Fibroblast of skin of left biceps (primary cell): ENCODE measurements at regions not wholly inside any gene's neighbourhood (a gene's known extent, or its start where the extent isn't known, plus 50 kb on each side); places are given as distances from the start of the nearest gene placed in this dataset.
"Not testable (repeated sequence)": the region's sequence is repeated elsewhere in the genome, so short reads cannot be mapped to it uniquely, and the experiment has no call there.

ENCODE experiments used
- DNase-seq, 2 experiments: peaks; one replicate each; pipeline ENCODE4 v3.0.0-alpha.2; 2013; ENCODE audit warnings: low read depth in 2 of 2

GRCh38 chr12:90211017-90211416 lies 502.4 kb upstream of the ATP2B1 start:
- DNase-seq: peak in 1 of 2 experiments; percentile 18

GRCh38 chr12:90209029-90209428 lies 500.4 kb upstream of the ATP2B1 start:
- no peak for DNase-seq

GRCh38 chr12:90208379-90208778 lies 499.7 kb upstream of the ATP2B1 start:
- DNase-seq: not testable (repeated sequence)

GRCh38 chr12:90207799-90208198 lies 499.2 kb upstream of the ATP2B1 start:
- no peak for DNase-seq

- no peak for DNase-seq
Observed at GRCh38 chr12:90205165-90205564, 496.5 kb upstream of the ATP2B1 start.

- DNase-seq: no peak
Observed at GRCh38 chr12:90203556-90203955, 494.9 kb upstream of the ATP2B1 start.

- DNase-seq: no peak
Observed at GRCh38 chr12:90199006-90199405, 490.4 kb upstream of the ATP2B1 start.

- no peak for DNase-seq
Observed at GRCh38 chr12:90193500-90193899, 484.9 kb upstream of the ATP2B1 start.

GRCh38 chr12:90188857-90189256 lies 480.2 kb upstream of the ATP2B1 start:
- DNase-seq: no peak

GRCh38 chr12:90183201-90183600 lies 474.6 kb upstream of the ATP2B1 start:
- no peak for DNase-seq

GRCh38 chr12:90181216-90181615 lies 472.6 kb upstream of the ATP2B1 start:
- DNase-seq: no peak

GRCh38 chr12:90174956-90175355 lies 466.3 kb upstream of the ATP2B1 start:
- no peak for DNase-seq

GRCh38 chr12:90174198-90174510 lies 465.5 kb upstream of the ATP2B1 start:
- no peak for DNase-seq

GRCh38 chr12:90173499-90174197 lies 465.0 kb upstream of the ATP2B1 start:
- DNase-seq: no peak

- DNase-seq: no peak
Observed at GRCh38 chr12:90172524-90172923, 463.9 kb upstream of the ATP2B1 start.

GRCh38 chr12:90170740-90171139 lies 462.1 kb upstream of the ATP2B1 start:
- no peak for DNase-seq

GRCh38 chr12:90167518-90168208 lies 459.0 kb upstream of the ATP2B1 start:
- no peak for DNase-seq

GRCh38 chr12:90166671-90167070 lies 458.0 kb upstream of the ATP2B1 start:
- DNase-seq: no peak

- no peak for DNase-seq
Observed at GRCh38 chr12:90166012-90166411, 457.4 kb upstream of the ATP2B1 start.

- DNase-seq: no peak
Observed at GRCh38 chr12:90163975-90164374, 455.3 kb upstream of the ATP2B1 start.

- no peak for DNase-seq
Observed at GRCh38 chr12:90153827-90154226, 445.2 kb upstream of the ATP2B1 start.

GRCh38 chr12:90152897-90153624 lies 444.4 kb upstream of the ATP2B1 start:
- no peak for DNase-seq

- DNase-seq: no peak
Observed at GRCh38 chr12:90151491-90152015, 442.9 kb upstream of the ATP2B1 start.
